ENCODE measurements at regions not wholly inside any gene's neighbourhood (a gene's known extent, or its start where the extent isn't known, plus 50 kb on each side); places are given as distances from the start of the nearest gene placed in this dataset.

DNA sequence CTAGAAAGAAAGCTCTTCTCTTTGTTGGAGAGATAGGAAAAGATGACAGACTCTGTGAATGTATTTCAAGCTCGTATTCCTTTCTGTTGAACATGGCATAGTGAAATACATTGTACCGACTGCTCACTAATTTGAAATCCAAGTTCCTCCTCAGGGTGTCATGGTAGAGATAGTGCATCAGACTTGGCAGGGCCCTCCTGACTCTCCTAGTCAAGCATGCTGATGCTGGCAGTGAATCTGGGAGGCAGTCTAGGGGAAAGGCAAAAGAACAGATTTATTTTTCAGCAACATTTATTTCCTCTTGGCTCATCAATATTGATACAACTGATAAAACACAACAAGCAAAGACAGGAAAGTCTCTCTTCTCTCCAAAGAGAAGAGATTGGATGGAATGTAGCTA lies 356.3 kb upstream of the IRAK1BP1 start:
- DNase-seq (ENCODE audit: low read depth), result no peak
- TF ChIP-seq, protein P1, sequence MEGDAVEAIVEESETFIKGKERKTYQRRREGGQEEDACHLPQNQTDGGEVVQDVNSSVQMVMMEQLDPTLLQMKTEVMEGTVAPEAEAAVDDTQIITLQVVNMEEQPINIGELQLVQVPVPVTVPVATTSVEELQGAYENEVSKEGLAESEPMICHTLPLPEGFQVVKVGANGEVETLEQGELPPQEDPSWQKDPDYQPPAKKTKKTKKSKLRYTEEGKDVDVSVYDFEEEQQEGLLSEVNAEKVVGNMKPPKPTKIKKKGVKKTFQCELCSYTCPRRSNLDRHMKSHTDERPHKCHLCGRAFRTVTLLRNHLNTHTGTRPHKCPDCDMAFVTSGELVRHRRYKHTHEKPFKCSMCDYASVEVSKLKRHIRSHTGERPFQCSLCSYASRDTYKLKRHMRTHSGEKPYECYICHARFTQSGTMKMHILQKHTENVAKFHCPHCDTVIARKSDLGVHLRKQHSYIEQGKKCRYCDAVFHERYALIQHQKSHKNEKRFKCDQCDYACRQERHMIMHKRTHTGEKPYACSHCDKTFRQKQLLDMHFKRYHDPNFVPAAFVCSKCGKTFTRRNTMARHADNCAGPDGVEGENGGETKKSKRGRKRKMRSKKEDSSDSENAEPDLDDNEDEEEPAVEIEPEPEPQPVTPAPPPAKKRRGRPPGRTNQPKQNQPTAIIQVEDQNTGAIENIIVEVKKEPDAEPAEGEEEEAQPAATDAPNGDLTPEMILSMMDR (conservative IDR thresholded peaks at IDR 0.05; ENCODE audit: low read depth, low read length), result no peak
- no peak overlapping the region for H3K4me3 ChIP-seq (ENCODE audit: low read length)

DNA sequence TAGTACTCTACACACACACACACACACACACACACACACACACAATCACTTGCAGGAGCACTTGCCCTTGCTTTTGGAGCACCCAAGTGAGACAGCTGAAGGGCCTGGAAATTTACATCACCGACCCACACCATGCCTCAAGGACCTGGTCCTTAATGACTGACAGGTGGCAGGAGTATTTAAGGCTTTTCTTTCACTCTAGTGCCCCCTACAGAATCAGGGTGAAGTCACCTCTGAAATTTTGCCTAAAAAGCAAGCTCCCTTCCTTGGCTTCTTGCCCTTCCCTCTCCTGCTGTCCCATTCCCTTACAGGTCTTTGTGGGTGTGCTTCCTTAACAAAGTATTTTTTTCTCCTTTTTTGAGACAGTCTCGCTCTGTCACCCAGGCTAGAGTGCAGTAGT lies 353.5 kb upstream of the IRAK1BP1 start:
- H3K4me3 ChIP-seq (ENCODE audit: low read length), result no peak overlapping the region
- TF ChIP-seq, protein P1 (conservative IDR thresholded peaks at IDR 0.05; ENCODE audit: low read depth, low read length), result peak; percentile 17
- no peak for DNase-seq (ENCODE audit: low read depth)

DNA sequence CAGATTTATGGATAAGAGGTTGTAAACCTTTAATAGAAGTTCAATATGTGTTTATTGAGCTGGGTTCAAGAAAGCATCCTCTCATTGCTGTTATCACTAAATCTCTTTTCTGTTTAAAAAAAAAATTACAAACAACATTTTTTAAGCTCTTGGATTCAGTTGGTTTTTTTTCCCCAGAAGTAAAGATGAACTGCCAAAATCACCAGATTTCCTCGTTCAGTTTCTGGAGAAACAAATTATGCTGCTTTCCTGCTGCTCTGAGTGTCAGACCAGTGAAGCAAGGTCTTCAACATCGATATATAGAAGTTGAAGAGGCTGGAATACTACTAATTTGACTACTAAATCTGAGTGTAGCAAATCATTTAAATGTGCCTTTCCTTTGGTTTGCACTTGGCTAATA lies 352.1 kb upstream of the IRAK1BP1 start:
- TF ChIP-seq, protein P1 (conservative IDR thresholded peaks at IDR 0.05; ENCODE audit: low read depth, low read length), result no peak
- DNase-seq (ENCODE audit: low read depth), result no peak
- H3K4me3 ChIP-seq (ENCODE audit: low read length), result no peak overlapping the region

DNA sequence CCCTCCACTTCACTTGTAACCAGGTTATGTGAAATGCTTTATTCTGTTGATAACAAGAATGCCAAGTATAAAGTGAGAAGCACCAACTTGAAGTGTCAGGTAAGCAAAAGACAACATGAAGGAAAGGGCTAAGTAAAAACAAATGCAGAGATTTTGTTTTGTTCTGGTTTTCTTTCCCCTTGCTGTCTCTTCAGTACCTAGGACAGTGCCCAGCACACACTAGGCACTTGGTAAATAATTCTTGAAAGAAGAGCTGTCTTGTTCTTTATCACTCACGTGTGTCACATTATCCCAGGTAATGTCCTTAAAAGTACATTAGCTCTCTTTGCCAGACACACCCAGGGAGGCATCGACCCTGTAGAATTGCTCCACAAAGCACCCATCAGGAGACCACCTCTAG lies 350.0 kb upstream of the IRAK1BP1 start:
- H3K4me3 ChIP-seq (ENCODE audit: low read length), result no peak overlapping the region
- TF ChIP-seq, protein P1 (conservative IDR thresholded peaks at IDR 0.05; ENCODE audit: low read depth, low read length), result no peak
- DNase-seq (ENCODE audit: low read depth), result no peak

DNA sequence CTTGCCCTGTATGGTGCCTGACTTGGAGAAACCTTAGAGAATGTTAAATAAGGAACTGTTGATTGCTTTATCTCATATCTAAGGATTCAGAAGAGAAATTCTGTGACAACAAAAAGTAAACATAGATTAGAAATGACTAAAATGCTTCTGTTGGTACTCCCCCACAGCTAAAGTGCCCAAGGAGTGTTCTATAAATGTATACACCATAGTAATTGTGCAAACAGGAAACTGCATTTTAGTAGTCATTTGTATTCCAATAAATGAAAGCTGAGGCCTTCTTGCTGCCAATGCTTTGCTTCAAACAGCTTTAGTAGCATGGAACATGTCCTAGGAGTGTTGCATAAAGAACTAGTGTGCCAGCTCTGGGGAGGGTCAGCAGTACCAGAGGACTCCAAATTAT lies 343.7 kb upstream of the IRAK1BP1 start:
- TF ChIP-seq, protein P1 (conservative IDR thresholded peaks at IDR 0.05; ENCODE audit: low read depth, low read length), result no peak
- DNase-seq (ENCODE audit: low read depth), result no peak

DNA sequence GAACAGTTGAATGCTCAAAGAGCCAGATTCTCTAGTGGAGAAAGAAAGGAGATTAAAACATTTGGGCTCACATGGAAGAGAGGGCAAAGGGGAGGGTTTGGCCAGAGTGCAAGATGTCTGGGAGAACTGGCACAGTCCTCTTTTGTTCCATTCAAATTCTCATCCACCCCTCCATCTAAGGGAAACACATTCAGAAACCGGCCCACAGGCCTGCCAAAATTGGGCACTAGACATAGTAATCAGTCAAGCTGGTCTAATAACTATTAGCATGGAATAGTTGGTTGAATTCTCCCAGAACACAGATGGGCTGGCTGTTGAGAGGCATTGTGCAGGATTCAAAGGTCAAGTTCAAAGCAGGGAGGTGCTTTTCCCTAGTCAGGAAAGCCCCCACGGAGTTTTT lies 341.4 kb upstream of the IRAK1BP1 start:
- no peak for DNase-seq (ENCODE audit: low read depth)
- H3K4me3 ChIP-seq (ENCODE audit: low read length), result no peak overlapping the region
- TF ChIP-seq, protein P1 (conservative IDR thresholded peaks at IDR 0.05; ENCODE audit: low read depth, low read length), result no peak

More for the DNA sequence above, 343.7 kb upstream of the IRAK1BP1 start:
- H3K4me3 ChIP-seq (ENCODE audit: low read length), result no peak overlapping the region

DNA sequence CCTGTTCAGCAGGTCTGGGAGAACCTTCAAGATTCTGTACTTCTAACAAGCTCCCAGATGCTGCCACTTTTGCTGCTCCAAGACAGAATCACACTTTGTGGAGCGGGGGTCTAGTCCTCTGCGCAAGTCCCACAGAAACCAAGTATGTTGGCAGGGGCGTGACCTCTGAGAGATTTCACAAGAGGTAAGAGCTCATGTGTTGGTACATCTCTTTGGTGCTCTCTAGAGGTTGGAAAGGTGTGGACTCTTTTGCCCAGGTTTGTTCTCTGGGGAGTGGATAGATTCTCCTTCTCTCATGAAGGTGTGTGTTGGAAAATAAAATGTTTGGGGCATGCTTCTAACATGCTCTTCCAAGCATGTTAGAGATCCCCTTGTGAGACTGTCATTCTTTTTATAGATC lies 340.9 kb upstream of the IRAK1BP1 start:
- TF ChIP-seq, protein P1 (conservative IDR thresholded peaks at IDR 0.05; ENCODE audit: low read depth, low read length), result no peak
- DNase-seq (ENCODE audit: low read depth), result no peak
- no peak overlapping the region for H3K4me3 ChIP-seq (ENCODE audit: low read length)

All from retinal pigment epithelial cell (primary cell).